Mammary epithelial cell (primary cell): ENCODE measurements at regions not wholly inside any gene's neighbourhood (a gene's known extent, or its start where the extent isn't known, plus 50 kb on each side); places are given as distances from the start of the nearest gene placed in this dataset.

Experiments used
- CTCF ChIP-seq, 2 donors: IDR thresholded peaks in 1 of 2; conservative IDR thresholded peaks in 1 of 2; 2 replicates each; pipeline ENCODE4 v1.5.1; 2011 to 2012; ENCODE audit warnings: inconsistent platforms in 2 of 2, low read length in 2 of 2, mild to moderate bottlenecking in 2 of 2, control low read depth in 1 of 2, low read depth in 1 of 2; ENCODE audit not compliant: insufficient read depth in 1 of 2; ENCODE audit errors: extremely low read depth in 1 of 2
- EZH2 ChIP-seq: IDR thresholded peaks from 2 replicates; pipeline ENCODE4 v1.6.1; 2012; ENCODE audit warnings: low read length, inconsistent platforms, borderline replicate concordance

DNA sequence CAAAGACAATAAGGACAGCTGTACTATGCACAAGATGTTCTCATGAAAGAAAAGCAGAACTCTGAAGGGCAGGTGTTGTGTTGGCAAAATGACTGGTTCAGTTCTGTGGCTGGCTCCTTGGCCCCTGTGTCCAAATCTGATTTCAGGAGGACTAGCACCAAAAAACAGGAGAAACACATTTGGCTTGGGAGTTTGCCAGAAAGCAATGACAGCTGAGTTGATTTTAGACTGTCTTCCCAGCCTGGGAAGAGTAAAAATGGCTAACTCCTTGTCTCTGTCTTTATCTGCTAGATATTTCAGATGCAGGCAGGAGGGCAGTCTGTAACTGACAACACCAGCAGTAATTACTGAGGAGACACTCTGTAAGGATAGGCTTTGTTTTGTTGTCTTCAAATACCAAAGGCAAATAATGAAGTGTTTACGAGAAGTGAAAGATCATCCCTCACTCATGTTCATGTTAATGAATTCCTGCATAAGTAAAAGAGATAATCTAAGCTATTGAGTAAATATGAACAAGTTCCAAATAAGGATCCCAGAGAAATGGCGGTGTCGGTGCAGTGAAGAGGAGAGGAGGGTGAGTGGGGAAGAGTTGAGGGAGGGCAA lies 989.0 kb downstream of the CDH11 start:
- no peak for TF ChIP-seq CTCF (conservative IDR thresholded peaks at IDR 0.05 in 1 of 2, IDR thresholded peaks at IDR 0.05 in 1 of 2; ENCODE audit: extremely low read depth in 1 of 2, insufficient read depth in 1 of 2, low read depth in 1 of 2, low read length in 2 of 2)
- no peak for TF ChIP-seq EZH2
